Esophagus muscularis mucosa (tissue), 3 donors: ENCODE measurements at regions not wholly inside any gene's neighbourhood (a gene's known extent, or its start where the extent isn't known, plus 50 kb on each side); places are given as distances from the start of the nearest gene placed in this dataset.

Experiments used
- CTCF ChIP-seq, 3 experiments: fragments of 200-600 bp in 2 of 3; fragments of 450-650 bp in 1 of 3; sonication (generic) in 2 of 3; IDR thresholded peaks; one replicate each; pipeline ENCODE4 v1.5.1; 2017 to 2019; ENCODE audit warnings: antibody characterized with exemption in 3 of 3, mild to moderate bottlenecking in 2 of 3, moderate library complexity in 1 of 3
- POLR2A ChIP-seq: fragments of 450-650 bp; IDR thresholded peaks from one replicate; pipeline ENCODE4 v1.6.1; 2017; ENCODE audit warnings: antibody characterized with exemption, moderate library complexity, mild to moderate bottlenecking, low read depth

- TF ChIP-seq CTCF (IDR thresholded peaks at IDR 0.05) (no peak), POLR2A (no peak)
These were observed 407.3 kb downstream of the NXPE2 start for GRCh38 chr11:115085461-115086210.
